LoVo (cell line): ENCODE measurements at regions not wholly inside any gene's neighbourhood (a gene's known extent, or its start where the extent isn't known, plus 50 kb on each side); places are given as distances from the start of the nearest gene placed in this dataset.

Source experiments
- DNase-seq: peaks from one replicate; pipeline ENCODE4 v3.0.0-alpha.2; 2016; ENCODE audit warnings: low spot score

GRCh38 chr14:96980835-96981234 is 183.7 kb downstream of the VRK1 start:
- no peak for DNase-seq

- no peak for DNase-seq
These were observed 189.3 kb downstream of the VRK1 start for GRCh38 chr14:96986256-96987085.

- no peak for DNase-seq
These were observed 189.9 kb downstream of the VRK1 start for GRCh38 chr14:96987086-96987474.

GRCh38 chr14:96987771-96988170 is 190.6 kb downstream of the VRK1 start:
- DNase-seq: no peak

- no peak for DNase-seq
These were observed 192.1 kb downstream of the VRK1 start for GRCh38 chr14:96989306-96989705.

- no peak for DNase-seq
These were observed 194.0 kb downstream of the VRK1 start for GRCh38 chr14:96991226-96991625.

- no peak for DNase-seq
These were observed 197.8 kb downstream of the VRK1 start for GRCh38 chr14:96994999-96995398.

- DNase-seq: no peak
These were observed 200.1 kb downstream of the VRK1 start for GRCh38 chr14:96997269-96997668.

- DNase-seq: no peak
These were observed 200.8 kb downstream of the VRK1 start for GRCh38 chr14:96997996-96998395.

- no peak for DNase-seq
These were observed 202.5 kb downstream of the VRK1 start for GRCh38 chr14:96999654-97000155.

GRCh38 chr14:97002454-97002853 is 205.3 kb downstream of the VRK1 start:
- DNase-seq: no peak

- DNase-seq: no peak
These were observed 208.8 kb downstream of the VRK1 start for GRCh38 chr14:97005934-97006333.

- no peak for DNase-seq
These were observed 213.4 kb downstream of the VRK1 start for GRCh38 chr14:97010491-97011160.

- DNase-seq: no peak
These were observed 216.7 kb downstream of the VRK1 start for GRCh38 chr14:97013878-97014277.

- no peak for DNase-seq
These were observed 223.8 kb downstream of the VRK1 start for GRCh38 chr14:97021001-97021400.

GRCh38 chr14:97021571-97022168 is 224.5 kb downstream of the VRK1 start:
- DNase-seq: no peak

- DNase-seq: peak; percentile 2
These were observed 225.6 kb downstream of the VRK1 start for GRCh38 chr14:97022741-97023140.

GRCh38 chr14:97023871-97024270 is 226.7 kb downstream of the VRK1 start:
- DNase-seq: no peak

- DNase-seq: no peak
These were observed 227.1 kb downstream of the VRK1 start for GRCh38 chr14:97024300-97024699.

GRCh38 chr14:97025722-97026121 is 228.5 kb downstream of the VRK1 start:
- DNase-seq: no peak

GRCh38 chr14:97027256-97027999 is 230.2 kb downstream of the VRK1 start:
- no peak for DNase-seq

- DNase-seq: no peak
These were observed 231.2 kb downstream of the VRK1 start for GRCh38 chr14:97028382-97028781.
